ENCODE measurements at regions not wholly inside any gene's neighbourhood (a gene's known extent, or its start where the extent isn't known, plus 50 kb on each side); places are given as distances from the start of the nearest gene placed in this dataset.

GRCh38 chr6:81630719-81631118, 121.8 kb downstream of the TENT5A start:
- Histone ChIP-seq H3K79me2 (ENCODE audit: insufficient read depth, low read depth, low read length) (no peaks in the 10 kb centered on the region), H3K9me3 (ENCODE audit: low read length) (no peaks in the 10 kb centered on the region), H3K4me2 (ENCODE audit: low read length) (no peak overlapping the region), H3K27ac (ENCODE audit: low read depth, low read length, poor library complexity, severe bottlenecking) (no peak overlapping the region), H2AFZ (ENCODE audit: low read length) (no peak overlapping the region), H3K9me2 (ENCODE audit: insufficient read depth, low read length) (no peaks in the 10 kb centered on the region), H3K4me1 (ENCODE audit: insufficient read depth, low read length, poor library complexity, severe bottlenecking) (no peaks in the 10 kb centered on the region), H3K4me3 (ENCODE audit: low read depth, low read length, poor library complexity, severe bottlenecking) (no peak overlapping the region), H3K36me3 (ENCODE audit: insufficient read depth, low read length) (no peaks in the 10 kb centered on the region), H4K20me1 (ENCODE audit: insufficient read depth, low read length) (no peaks in the 10 kb centered on the region)
- no peak for DNase-seq (ENCODE audit: low spot score)
- intact Hi-C loops (cut with micrococcal nuclease; ENCODE audit: unreplicated experiment) = no loop called here
- no TSS peak for BruUV-seq (replicated peaks)
- ChIA-PET POLR2A (no interaction called here), CTCF (ENCODE audit: unreplicated experiment) (no interaction called here)
- TF ChIP-seq, protein P1, sequence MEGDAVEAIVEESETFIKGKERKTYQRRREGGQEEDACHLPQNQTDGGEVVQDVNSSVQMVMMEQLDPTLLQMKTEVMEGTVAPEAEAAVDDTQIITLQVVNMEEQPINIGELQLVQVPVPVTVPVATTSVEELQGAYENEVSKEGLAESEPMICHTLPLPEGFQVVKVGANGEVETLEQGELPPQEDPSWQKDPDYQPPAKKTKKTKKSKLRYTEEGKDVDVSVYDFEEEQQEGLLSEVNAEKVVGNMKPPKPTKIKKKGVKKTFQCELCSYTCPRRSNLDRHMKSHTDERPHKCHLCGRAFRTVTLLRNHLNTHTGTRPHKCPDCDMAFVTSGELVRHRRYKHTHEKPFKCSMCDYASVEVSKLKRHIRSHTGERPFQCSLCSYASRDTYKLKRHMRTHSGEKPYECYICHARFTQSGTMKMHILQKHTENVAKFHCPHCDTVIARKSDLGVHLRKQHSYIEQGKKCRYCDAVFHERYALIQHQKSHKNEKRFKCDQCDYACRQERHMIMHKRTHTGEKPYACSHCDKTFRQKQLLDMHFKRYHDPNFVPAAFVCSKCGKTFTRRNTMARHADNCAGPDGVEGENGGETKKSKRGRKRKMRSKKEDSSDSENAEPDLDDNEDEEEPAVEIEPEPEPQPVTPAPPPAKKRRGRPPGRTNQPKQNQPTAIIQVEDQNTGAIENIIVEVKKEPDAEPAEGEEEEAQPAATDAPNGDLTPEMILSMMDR (conservative IDR thresholded peaks at IDR 0.05; ENCODE audit: low read length) = no peak
- no peak for TF ChIP-seq EZH2phosphoT487 (IDR thresholded peaks at IDR 0.05; ENCODE audit: borderline replicate concordance, low read depth, low read length)

DNA sequence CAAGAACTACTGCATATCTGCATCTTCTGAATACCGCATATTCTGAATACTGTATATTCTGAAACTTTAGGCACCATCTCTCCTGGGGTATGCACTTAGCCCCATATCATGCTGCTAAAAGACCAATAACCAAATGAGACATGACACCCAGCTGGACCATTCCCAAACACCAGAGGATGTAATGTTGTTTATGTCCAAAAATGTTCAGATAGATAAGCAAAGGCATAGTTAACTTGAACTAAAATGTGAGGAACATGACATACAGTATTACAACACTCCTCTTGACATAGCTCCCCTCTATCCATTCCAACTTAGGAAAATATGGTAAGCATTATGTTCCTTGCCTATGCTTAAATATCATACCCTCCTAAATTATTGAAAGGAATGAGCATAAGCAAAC, 127.3 kb downstream of the TENT5A start:
- H3K4me3 ChIP-seq (ENCODE audit: low read depth, low read length, poor library complexity, severe bottlenecking) = no peak overlapping the region
- BruUV-seq (replicated peaks) = no TSS peak
- no peaks in the 10 kb centered on the region for H3K36me3 ChIP-seq (ENCODE audit: insufficient read depth, low read length)
- ChIA-PET CTCF (ENCODE audit: unreplicated experiment) (no interaction called here), POLR2A (no interaction called here)
- H3K79me2 ChIP-seq (ENCODE audit: insufficient read depth, low read depth, low read length) = no peaks in the 10 kb centered on the region
- no peak overlapping the region for H3K4me2 ChIP-seq (ENCODE audit: low read length)
- intact Hi-C loops (cut with micrococcal nuclease; ENCODE audit: unreplicated experiment) = no loop called here
- H3K4me1 ChIP-seq (ENCODE audit: insufficient read depth, low read length, poor library complexity, severe bottlenecking) = no peaks in the 10 kb centered on the region
- H3K9me2 ChIP-seq (ENCODE audit: insufficient read depth, low read length) = no peaks in the 10 kb centered on the region
- DNase-seq (ENCODE audit: low spot score) = no peak
- TF ChIP-seq, protein P1 (conservative IDR thresholded peaks at IDR 0.05; ENCODE audit: low read length) = no peak
- TF ChIP-seq EZH2phosphoT487 (IDR thresholded peaks at IDR 0.05; ENCODE audit: borderline replicate concordance, low read depth, low read length) = no peak
- H2AFZ ChIP-seq (ENCODE audit: low read length) = no peak overlapping the region
- no peak overlapping the region for H3K27ac ChIP-seq (ENCODE audit: low read depth, low read length, poor library complexity, severe bottlenecking)
- H4K20me1 ChIP-seq (ENCODE audit: insufficient read depth, low read length) = no peaks in the 10 kb centered on the region
- no peaks in the 10 kb centered on the region for H3K9me3 ChIP-seq (ENCODE audit: low read length)

DNA sequence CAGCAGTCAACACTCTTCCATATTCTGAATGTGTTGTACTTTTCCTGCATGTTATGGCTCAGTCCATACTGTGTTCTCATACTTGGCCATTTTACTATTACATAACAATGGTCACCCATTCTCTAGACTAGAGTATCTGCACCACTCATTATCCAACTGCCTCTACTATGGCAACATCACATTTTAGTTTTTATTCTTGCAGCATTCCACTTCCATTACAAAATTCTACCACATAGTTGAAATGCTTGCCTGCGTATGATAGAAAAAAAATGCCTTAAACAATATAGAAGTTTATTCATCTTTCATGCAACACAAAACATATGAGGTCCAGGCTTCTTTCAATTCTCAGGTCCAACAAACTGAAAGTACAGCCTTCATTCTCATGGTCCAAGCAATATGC, 128.0 kb downstream of the TENT5A start:
- Histone ChIP-seq H3K4me3 (ENCODE audit: low read depth, low read length, poor library complexity, severe bottlenecking) (no peak overlapping the region), H3K36me3 (ENCODE audit: insufficient read depth, low read length) (no peaks in the 10 kb centered on the region), H3K4me1 (ENCODE audit: insufficient read depth, low read length, poor library complexity, severe bottlenecking) (no peaks in the 10 kb centered on the region), H3K9me2 (ENCODE audit: insufficient read depth, low read length) (no peaks in the 10 kb centered on the region), H2AFZ (ENCODE audit: low read length) (no peak overlapping the region), H4K20me1 (ENCODE audit: insufficient read depth, low read length) (no peaks in the 10 kb centered on the region), H3K79me2 (ENCODE audit: insufficient read depth, low read depth, low read length) (no peaks in the 10 kb centered on the region), H3K9me3 (ENCODE audit: low read length) (no peaks in the 10 kb centered on the region), H3K4me2 (ENCODE audit: low read length) (no peak overlapping the region), H3K27ac (ENCODE audit: low read depth, low read length, poor library complexity, severe bottlenecking) (no peak overlapping the region)
- BruUV-seq (replicated peaks) = no TSS peak
- ChIA-PET POLR2A (interaction anchor here (1.0 kb wide), 1 partner anchor 29 kb away, joined by 3 read pairs; no protein-coding TSS in a partner anchor), CTCF (ENCODE audit: unreplicated experiment) (no interaction called here)
- intact Hi-C loops (cut with micrococcal nuclease; ENCODE audit: unreplicated experiment) = no loop called here
- DNase-seq (ENCODE audit: low spot score) = no peak
- TF ChIP-seq EZH2phosphoT487 (IDR thresholded peaks at IDR 0.05; ENCODE audit: borderline replicate concordance, low read depth, low read length) = no peak
- TF ChIP-seq, protein P1 (conservative IDR thresholded peaks at IDR 0.05; ENCODE audit: low read length) = no peak
